EH (cell line): ENCODE measurements at regions not wholly inside any gene's neighbourhood (a gene's known extent, or its start where the extent isn't known, plus 50 kb on each side); places are given as distances from the start of the nearest gene placed in this dataset.

ENCODE experiments used
- DNase-seq: peaks from one replicate; pipeline ENCODE4 v3.0.0-alpha.2; 2015; ENCODE audit warnings: low read depth

DNA sequence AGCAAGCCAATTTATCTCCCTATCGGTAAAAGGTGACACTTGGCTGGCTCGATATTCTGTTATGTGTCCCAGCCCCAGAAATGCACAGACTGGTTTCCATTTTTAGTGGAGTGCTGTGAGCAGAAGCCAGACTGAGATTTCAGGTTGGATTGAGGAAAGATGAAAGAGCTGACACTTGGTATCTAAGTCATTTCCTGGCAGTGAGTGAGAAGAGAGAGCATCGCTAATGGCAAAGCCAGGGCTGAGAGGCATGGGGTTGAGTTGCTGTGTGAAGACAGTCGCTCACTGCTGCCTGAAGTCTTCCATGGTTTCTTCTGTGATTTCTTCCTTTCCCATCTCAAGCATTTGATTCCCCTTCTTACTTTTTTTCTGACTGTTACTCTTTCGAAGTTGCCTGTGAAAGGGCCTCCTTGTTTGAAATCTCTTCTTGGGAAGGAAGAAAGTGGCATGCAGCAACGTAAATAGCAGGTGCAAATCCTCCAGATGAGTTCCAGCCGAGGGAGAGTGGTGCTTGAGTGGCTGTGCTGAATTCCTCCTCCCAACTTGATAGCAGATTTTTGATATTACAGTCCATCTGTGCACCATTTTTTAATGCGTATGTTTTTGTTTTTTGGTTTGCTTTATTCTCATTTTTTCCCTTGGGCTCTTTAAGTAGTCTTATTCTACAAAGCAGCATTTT lies 109.2 kb upstream of the LIMCH1 start:
- DNase-seq = peak; percentile 41

- DNase-seq = no peak
These were observed 108.7 kb upstream of the LIMCH1 start for GRCh38 chr4:41429280-41429669.

GRCh38 chr4:41430792-41431191 lies 107.2 kb upstream of the LIMCH1 start:
- peak; percentile 78 for DNase-seq

DNA sequence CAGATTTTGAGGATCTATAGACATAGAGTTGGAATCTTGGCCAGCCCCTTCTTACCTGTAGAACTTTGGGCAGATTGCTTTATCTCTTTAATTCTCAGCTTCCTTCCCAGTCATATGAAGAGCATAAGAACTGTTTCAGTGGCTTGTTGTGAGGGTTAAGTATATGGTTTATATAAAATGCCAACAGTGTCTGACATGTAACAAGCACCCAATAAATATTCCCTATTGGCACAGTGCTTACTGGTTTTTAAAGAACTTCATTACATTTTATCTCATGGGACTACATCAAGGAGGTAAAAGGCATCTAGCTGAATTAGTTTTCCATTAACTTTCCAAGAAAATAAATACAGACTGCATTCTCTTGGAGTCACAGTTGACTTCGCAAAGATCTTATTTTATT lies 106.7 kb upstream of the LIMCH1 start:
- no peak for DNase-seq

GRCh38 chr4:41432219-41432618 lies 105.7 kb upstream of the LIMCH1 start:
- DNase-seq = no peak

DNA sequence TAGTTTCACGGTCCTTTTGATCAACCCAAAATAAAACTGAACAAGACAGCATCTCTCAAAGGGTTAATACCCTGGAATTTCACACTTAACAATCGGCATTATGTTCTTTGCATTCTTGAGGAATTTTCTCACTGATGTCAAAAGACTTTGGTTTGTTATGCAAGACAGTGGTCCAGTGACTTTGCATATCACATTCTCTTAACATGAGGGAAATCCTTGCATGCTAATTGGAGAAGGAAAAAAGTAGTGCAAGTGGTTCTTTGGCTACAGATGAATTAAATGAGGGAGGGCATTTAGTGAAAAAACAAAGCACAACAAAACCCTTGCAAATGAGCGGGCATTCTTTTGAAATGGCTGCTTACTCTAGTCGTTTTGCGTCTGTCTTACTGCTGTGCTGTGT lies 105.1 kb upstream of the LIMCH1 start:
- DNase-seq = peak; percentile 95

DNA sequence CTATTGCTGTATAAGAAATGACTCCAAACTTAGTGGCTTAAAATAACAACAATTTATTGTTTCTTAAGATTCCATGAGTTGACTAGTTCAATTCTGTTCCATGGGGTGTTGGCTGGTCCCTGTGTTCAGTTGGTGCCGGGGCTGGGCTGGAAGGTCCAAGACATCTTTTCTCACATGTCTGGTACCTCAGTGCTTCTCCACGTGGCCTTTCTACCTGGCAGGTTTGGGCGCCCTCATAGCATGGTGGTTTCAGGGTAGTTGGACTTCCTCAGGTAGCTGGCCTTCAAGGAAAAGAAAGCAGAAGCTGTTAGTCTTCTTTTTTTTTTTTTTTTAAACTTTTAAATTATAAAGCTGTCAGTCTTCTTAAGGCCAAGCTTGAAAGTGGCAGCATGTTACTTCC lies 104.6 kb upstream of the LIMCH1 start:
- no peak for DNase-seq

- no peak for DNase-seq
These were observed 102.4 kb upstream of the LIMCH1 start for GRCh38 chr4:41435510-41435909.

GRCh38 chr4:41436419-41436818 lies 101.5 kb upstream of the LIMCH1 start:
- no peak for DNase-seq

DNA sequence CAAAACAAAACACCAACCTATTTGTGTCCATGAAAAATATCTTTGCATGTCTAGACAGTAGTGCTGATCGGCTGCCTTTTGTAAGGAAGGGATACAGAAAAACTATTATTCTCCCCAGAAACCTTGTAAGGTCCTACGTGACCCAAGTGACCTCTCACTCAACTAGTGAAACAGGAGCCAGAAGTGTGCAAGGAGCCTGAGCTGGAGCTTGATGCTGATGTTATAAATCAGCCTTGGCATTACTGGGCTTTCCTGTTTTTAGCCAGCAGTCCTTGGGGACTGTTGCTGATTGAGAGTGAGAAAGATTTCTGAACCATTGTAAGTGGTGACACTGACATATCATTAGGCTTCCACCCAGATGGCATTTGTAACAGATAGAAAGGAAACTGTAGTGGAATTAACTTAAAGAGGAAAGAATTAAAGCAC lies 100.8 kb upstream of the LIMCH1 start:
- DNase-seq = no peak

DNA sequence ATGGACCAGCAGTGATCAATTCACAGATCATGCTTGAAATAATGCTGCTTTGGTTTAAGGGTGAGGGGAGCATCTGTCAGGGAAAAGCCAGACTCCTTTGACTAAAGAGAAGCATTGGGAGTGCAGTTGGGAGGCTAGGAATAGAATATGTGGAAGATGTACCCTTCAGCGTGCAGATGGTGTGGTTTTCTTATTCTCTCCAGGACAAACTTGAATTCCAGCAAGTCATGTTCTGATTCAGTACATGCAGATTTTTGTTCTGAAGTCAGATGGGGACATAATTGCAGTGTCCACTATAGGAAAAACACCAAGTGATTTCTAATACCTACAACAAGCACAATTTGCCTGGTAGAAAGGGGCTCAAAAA lies 99.0 kb upstream of the LIMCH1 start:
- DNase-seq = no peak

- peak; percentile 55 for DNase-seq
These were observed 95.1 kb upstream of the LIMCH1 start for GRCh38 chr4:41442810-41443209.

DNA sequence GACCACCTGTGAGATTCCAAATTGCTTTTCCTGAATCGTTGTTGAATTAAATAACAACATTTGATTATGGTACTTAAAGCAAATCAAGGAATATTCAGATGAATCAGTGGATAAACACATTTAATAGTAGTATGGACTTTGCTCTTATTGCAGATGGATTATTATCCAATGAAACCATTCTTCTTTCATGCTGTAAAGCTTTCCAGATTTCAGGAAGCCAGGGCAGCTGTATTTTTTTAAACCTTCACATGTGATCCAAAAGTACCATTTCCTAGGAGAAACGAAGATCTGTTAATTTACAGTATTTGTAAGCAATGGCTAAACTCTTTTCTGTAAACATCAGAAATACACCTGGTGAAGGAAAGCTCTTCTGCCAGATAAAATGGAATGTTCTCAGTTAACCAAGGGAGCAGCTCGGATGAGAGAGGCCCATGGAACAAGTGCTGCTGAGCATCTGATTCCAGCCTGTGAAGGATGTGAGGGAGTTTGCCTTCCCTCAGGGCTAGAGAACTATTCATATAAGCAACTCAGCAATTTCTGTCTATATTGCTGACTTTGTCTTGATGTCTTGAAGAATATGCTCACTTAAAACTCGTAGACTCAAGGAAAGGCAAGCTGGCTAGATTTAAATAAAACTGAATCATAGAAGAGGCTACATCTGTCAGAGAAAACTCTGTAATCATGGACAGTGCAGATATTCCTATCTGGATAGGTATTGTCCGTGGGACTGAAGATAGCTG lies 94.4 kb upstream of the LIMCH1 start:
- no peak for DNase-seq

DNA sequence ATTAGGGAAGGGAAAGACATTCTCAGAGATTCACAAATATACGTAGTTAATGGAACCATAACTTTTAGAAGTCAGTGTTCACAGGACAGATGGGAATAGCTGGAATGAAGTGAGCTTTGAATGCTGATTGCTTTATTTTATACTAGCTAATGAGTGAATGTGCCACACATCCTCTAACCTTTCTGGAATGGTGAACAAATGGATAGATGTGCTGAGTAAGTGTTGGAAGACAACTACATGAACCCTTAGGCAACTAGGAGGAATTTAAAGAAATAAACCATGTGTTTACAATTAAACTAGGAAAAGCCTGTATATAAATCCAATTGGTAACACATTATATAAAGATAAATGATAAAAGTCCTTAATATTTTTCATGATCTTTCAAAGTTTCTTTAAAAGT lies 91.6 kb upstream of the LIMCH1 start:
- DNase-seq = peak; percentile 69

DNA sequence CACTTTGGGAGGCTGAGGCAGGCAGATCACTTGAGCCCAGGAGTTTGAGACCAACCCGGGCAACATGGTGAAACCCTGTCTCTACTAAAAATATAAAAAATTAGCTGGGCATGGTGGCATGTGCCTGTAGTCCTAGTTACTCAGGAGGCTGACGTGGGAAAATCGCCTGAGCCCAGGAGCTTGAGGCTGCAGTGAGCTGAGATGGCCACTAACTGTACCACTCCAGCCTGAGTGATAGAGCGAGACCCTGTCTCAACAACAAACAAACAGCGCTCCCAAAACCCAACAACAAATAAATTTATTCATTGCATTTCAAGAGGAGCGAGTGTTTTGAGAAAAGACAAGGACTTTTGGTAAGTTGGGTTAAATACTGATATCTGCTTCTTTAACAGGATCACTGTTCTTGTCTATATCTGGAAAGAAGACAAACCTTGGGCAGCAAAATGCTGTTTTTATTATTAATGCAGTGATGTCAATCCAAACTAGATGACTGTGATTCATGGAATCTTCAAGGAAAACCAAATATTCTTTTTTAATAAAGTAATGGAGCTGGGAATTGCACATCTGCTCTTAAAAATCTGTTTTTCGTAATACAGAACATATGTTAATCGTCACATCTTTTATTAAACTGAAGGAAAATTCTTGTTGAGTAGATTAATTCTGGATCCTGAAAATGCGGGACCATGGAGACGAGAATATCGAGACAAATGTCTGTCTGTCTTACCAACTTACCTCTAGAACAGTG lies 90.8 kb upstream of the LIMCH1 start:
- peak; percentile 32 for DNase-seq

- DNase-seq = peak; percentile 78
These were observed 89.0 kb upstream of the LIMCH1 start for GRCh38 chr4:41448934-41449333.

GRCh38 chr4:41451961-41452360 lies 86.0 kb upstream of the LIMCH1 start:
- DNase-seq = no peak

- no peak for DNase-seq
These were observed 85.3 kb upstream of the LIMCH1 start for GRCh38 chr4:41452484-41453225.

DNA sequence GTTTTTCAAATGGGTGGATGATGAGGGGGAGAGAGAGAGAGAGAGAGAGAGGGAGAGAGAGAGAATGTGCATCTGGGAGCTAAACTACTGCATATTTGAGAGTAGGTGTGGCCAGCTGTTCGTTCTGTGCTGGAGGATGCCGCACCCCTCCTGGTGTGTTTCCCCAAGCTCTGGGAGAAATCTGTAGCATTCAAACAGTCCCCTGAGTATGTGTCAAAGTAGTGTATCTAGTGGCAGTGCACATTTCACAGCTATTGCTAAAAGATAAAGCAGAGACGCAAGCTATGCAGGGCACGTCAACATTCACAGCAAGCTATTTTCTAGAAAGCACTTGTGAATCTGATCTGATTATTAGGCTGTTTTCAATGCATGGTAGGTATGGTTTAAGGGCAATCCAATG lies 83.5 kb upstream of the LIMCH1 start:
- peak; percentile 43 for DNase-seq

DNA sequence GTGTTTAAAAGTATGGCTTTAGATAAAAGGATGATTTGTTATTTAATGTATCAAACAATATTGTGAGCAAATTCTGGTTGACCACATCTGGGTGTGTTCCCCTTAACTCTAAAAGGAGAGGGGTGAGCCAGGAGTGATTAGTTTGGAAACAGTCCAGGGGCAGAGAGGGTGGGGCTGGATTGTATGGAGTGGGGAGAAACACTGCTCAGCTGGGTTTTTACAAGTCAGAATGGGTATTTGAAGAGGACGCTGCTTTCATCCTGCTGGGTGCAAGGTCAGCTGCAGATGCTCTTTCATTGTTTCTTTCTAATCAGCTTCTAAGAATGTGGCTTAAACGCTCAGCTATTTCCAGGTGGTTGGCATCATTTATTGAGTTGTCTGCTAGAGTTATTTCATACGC lies 82.8 kb upstream of the LIMCH1 start:
- DNase-seq = no peak

DNA sequence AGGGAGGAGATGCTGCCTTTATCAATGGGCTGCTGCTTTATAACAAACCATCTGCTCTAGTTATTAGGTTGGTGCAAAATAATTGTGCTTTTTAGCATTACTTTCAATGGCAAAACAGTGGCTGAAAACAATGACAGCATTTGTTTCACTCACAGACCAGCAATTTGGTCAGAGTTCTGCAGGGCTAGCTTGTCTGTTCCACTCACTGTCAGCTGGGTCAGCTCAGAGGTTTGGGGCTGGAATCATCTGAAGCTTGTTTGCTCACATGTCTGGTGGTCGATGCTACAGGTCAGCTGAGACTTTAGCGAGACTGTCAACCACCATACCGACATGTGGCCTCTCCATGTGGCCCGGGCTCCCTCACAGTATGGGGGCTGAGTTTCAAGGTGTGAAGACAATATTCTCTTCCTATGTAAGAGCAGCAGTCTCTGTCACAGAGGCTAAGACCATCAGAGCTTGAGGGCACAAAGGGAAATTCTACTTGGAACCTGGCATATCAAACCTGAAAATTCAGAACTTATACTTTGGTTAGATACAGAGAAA lies 81.3 kb upstream of the LIMCH1 start:
- no peak for DNase-seq

GRCh38 chr4:41458689-41459088 lies 79.3 kb upstream of the LIMCH1 start:
- DNase-seq = peak; percentile 24
